Upper lobe of left lung (tissue), 4 donors: ENCODE measurements at regions not wholly inside any gene's neighbourhood (a gene's known extent, or its start where the extent isn't known, plus 50 kb on each side); places are given as distances from the start of the nearest gene placed in this dataset.

Source experiments
- CTCF ChIP-seq, 6 experiments: fragments of 450-650 bp in 4 of 6; fragments of 200-600 bp in 2 of 6; sonication (generic) in 2 of 6; IDR thresholded peaks; one replicate each; pipeline ENCODE4 v1.5.1; 2016 to 2019; ENCODE audit warnings: antibody characterized with exemption in 6 of 6
- EP300 ChIP-seq, 4 donors: sonication (generic); formaldehyde crosslinking; IDR thresholded peaks; one replicate each; pipeline ENCODE4 v1.5.1; 2017; ENCODE audit warnings: antibody characterized with exemption in 4 of 4, control low read depth in 2 of 4
- POLR2A ChIP-seq, 4 donors: fragments of 450-650 bp; IDR thresholded peaks; one replicate each; pipeline ENCODE4 v1.5.1; 2016 to 2017; ENCODE audit warnings: antibody characterized with exemption in 4 of 4, mild to moderate bottlenecking in 2 of 4
- POLR2AphosphoS5 ChIP-seq, 2 donors: sonication (generic); formaldehyde crosslinking; IDR thresholded peaks; one replicate each; pipeline ENCODE4 v1.5.1; 2017; ENCODE audit warnings: antibody characterized with exemption in 2 of 2

- TF ChIP-seq POLR2AphosphoS5 (IDR thresholded peaks at IDR 0.05) (no peak), POLR2A (IDR thresholded peaks at IDR 0.05) (no peak), CTCF (IDR thresholded peaks at IDR 0.05) (no peak), EP300 (IDR thresholded peaks at IDR 0.05) (no peak)
These were observed 110.9 kb downstream of the FSCB start for GRCh38 chr14:44396226-44396625.
